ENCODE measurements at regions not wholly inside any gene's neighbourhood (a gene's known extent, or its start where the extent isn't known, plus 50 kb on each side); places are given as distances from the start of the nearest gene placed in this dataset.
"Not testable (repeated sequence)": the region's sequence is repeated elsewhere in the genome, so short reads cannot be mapped to it uniquely, and the experiment has no call there.

- FAIRE-seq, result no peak
These were observed 61.1 kb upstream of the VAMP7 start for GRCh38 chrX:155819966-155820491.

DNA sequence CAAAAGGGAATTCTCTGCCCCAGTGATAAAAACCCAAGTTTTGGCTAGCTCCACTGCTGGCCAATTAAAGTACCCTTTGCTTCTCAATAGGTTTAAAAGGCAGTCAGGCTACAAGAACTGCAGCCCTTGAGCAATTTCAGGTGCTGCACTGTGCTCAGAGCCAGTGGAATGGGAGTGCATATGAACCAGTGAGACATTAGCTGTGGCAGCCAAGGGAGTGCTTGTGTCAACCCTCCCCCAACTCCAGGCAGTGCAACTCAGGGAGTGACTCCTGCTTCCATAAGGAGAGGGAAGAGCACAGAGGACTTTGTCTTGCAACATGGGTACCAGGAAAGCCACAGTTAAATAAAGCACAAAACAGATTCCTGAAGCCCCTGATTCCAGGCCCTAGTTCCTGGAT is 61.6 kb upstream of the VAMP7 start:
- FAIRE-seq, result no peak

GRCh38 chrX:155814391-155814790 is 66.8 kb upstream of the VAMP7 start:
- FAIRE-seq, result not testable (repeated sequence)

DNA sequence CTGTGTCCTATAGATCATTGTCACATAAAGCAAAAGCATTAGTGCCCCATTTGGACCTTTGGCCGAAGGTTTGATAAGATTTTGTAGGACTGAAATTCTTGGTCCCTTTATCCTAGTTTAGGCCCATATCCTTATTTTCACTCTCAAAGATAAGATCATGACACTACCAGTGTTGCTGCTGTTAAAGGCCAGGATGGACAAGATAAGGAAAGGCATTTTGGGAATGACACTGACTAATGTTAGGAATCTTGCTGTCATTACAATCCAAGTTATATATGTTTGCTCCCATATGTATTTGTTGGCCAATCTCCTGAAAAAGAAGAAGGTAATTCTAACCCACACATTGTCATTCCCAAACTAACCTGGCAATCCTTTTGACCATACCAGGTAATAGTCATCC is 101.3 kb upstream of the VAMP7 start:
- no peak for FAIRE-seq

GRCh38 chrX:155778844-155779553 is 102.1 kb upstream of the VAMP7 start:
- no peak for FAIRE-seq

GRCh38 chrX:155774387-155774786 is 106.8 kb upstream of the VAMP7 start:
- no peak for FAIRE-seq

- FAIRE-seq, result no peak
These were observed 113.0 kb upstream of the VAMP7 start for GRCh38 chrX:155767876-155768769.

- no peak for FAIRE-seq
These were observed 113.9 kb upstream of the VAMP7 start for GRCh38 chrX:155767051-155767875.

GRCh38 chrX:155766321-155766720 is 114.8 kb upstream of the VAMP7 start:
- FAIRE-seq, result no peak

GRCh38 chrX:155761185-155761584 is 120.0 kb upstream of the VAMP7 start:
- no peak for FAIRE-seq

GRCh38 chrX:155757046-155757759 is 123.9 kb upstream of the VAMP7 start:
- FAIRE-seq, result no peak

DNA sequence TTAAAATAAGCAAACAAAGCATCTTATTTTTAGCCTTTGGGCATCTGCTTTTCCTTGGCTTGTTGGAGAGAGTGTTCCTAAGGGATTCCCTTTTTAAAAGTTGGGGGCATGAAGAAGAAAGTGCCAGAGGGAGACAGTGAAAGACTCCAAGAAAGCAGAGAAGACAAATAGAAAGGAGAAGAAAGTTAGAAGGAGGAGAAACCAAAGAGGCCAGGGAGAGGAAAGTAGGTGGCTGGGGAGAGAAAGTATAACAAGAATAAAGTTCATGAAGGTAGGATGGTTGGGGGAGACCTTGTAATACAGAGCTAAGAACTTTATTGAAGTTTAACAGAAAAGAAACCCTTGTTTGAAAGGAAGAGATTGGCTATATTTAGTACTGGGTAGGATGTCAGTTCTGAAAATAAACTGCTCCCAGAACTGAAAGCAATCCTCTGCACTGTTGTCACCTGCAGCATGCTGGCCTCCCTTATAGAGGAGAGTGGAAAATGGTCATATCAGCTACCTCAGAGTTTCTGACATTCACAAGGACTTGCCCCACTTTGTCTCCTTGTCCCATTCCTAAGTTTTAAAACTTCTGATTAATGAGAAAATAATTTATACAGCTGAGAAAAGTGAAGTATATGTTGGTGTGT is 125.3 kb upstream of the VAMP7 start:
- no peak for FAIRE-seq

DNA sequence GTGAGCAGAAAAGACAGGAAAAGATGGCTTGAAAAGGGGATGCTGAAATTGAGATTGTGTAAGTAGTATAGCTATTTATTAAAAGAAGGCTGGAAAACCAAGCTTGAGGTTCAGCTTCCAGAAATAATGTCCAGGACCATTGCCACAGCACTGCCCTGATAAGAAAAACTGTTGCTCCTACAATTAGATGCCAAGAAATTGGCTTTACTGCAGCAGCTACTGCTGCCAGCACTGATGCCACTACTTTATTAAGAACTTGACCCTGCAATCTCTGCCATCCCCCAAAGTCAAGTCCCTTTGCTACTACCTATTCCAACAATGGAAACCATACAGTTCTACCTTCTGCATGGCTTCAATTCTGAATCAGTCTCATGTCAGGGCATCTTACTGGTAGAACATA is 130.0 kb upstream of the VAMP7 start:
- FAIRE-seq, result no peak

DNA sequence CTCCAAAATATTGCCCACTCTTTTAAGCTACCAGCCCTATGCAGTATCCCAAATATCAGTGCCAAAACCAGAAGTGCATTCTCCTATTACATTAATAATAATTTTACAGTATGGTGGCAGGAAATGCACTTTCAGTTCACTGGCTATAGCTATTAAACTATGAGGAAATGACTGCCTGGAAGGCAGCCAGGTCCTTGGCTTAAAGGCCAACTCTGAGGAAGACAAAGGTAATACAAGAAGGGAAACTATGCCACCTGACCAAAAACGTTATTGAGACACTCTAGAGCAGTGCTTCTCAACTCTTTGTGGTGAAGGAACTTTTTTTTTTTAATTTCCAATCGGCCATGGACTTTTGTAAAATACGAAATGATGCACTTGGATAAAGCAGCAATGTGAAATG is 133.6 kb upstream of the VAMP7 start:
- no peak for FAIRE-seq

DNA sequence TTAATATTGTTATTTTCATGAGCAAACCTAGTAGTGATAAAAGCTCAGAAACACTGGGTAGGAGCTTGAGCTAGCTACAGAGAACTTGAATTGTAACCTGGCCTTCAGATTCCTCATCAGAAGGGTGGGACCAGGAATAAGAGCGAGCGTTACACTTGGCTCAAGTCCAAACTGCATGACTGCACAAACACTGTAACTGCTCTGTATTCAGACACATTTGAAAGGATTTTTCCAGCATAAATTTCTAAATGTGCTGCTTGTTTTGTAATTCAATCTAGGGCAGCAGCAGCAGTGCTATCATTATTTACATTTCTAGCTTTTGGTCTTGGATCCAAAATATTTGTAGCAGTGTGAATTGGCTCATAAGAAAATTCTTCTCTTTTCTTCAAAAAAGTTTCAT is 133.0 kb upstream of the TMLHE start:
- no peak for FAIRE-seq

DNA sequence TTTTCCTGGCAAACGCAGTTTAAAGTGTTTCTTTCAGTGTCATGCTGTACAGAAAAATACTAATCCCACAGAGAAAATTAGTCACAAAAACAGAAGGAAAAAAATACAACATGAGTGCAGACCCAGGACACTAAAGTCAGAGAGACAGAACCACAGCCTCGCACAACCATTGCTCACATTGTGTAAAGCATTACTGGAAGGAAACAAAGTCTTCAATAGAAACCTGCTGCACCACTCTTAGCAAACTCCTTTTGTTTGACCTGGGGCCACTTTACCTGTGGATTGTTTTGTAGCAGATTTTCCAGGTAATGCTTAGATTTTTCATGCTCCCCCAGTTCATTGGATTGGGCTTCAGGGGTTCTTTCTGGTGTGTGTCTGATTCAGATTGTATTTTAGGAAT is 131.8 kb upstream of the TMLHE start:
- no peak for FAIRE-seq

DNA sequence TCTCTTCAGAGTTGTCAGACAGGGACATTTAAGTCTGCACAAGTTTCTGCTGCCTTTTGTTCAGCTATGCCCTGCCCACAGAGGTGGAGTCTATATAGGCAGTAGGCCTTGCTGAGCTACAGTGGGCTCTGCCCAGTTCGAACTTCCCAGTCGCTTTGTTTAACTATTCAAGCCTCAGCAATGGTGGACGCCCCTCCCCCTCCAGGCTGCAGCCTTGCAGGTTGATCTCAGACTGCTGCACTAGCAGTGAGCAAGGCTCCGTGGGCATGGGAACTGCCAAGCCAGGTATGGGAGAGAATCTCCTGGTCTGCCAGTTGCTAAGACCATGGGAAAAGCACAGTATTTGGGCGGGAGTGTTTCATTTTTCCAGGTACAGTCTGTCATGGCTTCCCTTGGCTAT is 115.6 kb upstream of the TMLHE start:
- FAIRE-seq, result not testable (repeated sequence)

DNA sequence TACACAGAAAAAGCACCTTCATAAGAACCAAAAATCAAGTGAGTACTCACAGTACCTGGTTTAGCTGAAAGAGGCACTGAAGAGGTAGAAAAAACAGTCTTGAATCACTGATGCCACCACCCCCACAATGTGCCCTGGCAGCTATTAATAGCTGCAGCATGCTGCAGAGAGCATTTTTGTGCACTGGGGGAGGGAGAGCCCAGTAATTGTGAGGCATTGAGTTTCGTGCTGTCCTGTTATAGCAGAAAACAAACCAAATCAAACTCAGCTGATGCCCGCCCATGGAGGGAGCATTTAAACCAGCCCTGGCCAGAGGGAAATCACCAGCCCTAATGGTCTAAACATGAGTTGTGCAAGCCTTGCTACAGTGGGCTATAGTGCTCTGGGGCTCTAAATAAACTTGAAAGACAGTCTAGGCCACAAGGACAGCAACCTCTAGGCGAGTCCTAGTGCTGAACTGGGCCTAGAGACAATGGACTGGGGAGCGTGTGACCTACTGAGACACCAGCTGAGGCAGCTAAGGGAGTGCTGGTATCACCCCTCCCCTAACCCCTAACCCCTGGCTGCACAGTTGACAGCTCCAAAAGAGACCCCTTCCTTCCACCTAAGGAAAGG is 106.3 kb upstream of the TMLHE start:
- FAIRE-seq, result no peak

GRCh38 chrX:155715141-155715540 is 102.4 kb upstream of the TMLHE start:
- FAIRE-seq, result no peak

GRCh38 chrX:155695419-155695818 is 82.7 kb upstream of the TMLHE start:
- FAIRE-seq, result peak; percentile 84

- no peak for FAIRE-seq
These were observed 81.9 kb upstream of the TMLHE start for GRCh38 chrX:155694649-155695048.
